HG02571 (cell line): ENCODE measurements at regions not wholly inside any gene's neighbourhood (a gene's known extent, or its start where the extent isn't known, plus 50 kb on each side); places are given as distances from the start of the nearest gene placed in this dataset.
"Not testable (repeated sequence)": the region's sequence is repeated elsewhere in the genome, so short reads cannot be mapped to it uniquely, and the experiment has no call there.

Experiments used
- ATAC-seq: cut with Tn5 transposase; IDR thresholded peaks from one replicate; pipeline ENCODE4 v1.9.1; 2021; ENCODE audit warnings: mild to moderate bottlenecking, moderate library complexity; ENCODE audit not compliant: unreplicated experiment

GRCh38 chr3:72270072-72270681 lies 485.2 kb upstream of the PROK2 start:
- ATAC-seq: peak; percentile 52

GRCh38 chr3:72269475-72269874 lies 484.5 kb upstream of the PROK2 start:
- no peak for ATAC-seq

DNA sequence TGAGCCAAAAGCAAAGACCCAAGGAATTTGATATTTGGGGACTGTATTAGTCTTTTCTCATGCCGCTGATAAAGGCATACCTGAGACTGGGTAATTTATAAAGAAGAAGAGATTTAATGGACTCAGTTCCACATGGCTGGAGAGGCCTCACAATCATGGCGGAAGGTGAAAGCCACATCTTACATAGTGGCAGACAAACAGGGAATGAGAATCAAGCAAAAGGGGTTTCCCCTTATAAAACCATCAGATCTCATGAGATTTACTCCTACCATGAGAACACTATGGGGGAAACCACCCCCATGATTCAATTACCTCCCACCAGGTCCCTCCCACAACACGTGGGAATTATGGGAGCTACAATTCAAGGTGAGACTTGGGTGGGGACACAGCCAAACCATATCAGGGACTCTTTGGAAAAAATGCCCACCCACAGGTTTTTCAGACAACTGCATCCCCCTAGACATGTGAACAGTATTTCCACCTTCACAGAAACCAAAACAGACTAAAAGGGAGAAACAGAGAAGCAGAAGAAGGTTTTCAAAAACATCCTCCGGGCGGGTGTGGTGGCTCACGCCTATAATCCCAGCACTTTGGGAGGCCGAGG lies 482.1 kb upstream of the PROK2 start:
- ATAC-seq: not testable (repeated sequence)

DNA sequence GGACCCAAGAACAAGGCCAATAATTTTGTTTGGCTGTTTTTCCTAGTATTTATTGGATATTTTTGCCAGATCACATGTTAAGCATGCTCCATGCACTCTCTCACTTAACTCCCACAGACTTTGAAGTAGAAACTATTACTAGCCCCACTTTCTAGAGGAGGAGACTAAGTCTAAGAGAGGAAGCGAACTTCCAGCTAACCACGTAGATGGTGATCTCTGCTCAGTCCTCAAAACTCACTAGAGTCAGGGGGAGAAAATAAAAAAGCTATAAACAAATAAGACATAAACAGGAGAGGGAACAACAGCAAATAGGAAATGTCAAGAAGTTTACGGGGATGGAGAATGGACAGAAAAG lies 481.0 kb upstream of the PROK2 start:
- ATAC-seq: no peak

- ATAC-seq: no peak
Observed at GRCh38 chr3:72265256-72266015, 480.5 kb upstream of the PROK2 start.

GRCh38 chr3:72263223-72263990 lies 478.5 kb upstream of the PROK2 start:
- ATAC-seq: no peak

GRCh38 chr3:72262736-72263135 lies 477.8 kb upstream of the PROK2 start:
- ATAC-seq: no peak

GRCh38 chr3:72261566-72262564 lies 476.9 kb upstream of the PROK2 start:
- no peak for ATAC-seq

DNA sequence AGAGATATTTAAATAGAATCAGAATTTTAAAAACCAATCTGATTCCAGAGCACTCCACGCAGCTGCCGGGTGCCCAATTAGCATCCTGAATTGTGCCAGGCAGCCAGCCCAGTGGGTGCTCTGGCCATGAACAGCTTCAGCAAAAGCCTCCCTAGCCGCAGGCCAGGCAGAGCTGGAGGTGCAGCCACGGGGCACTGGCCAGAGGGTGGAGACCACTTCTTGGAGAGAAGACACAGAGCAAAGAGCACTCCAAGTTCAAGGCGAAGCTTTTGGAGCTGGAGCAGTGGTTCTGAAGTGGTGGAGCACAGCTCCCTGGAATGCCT lies 475.6 kb upstream of the PROK2 start:
- ATAC-seq: no peak

- no peak for ATAC-seq
Observed at GRCh38 chr3:72259755-72260587, 475.0 kb upstream of the PROK2 start.

DNA sequence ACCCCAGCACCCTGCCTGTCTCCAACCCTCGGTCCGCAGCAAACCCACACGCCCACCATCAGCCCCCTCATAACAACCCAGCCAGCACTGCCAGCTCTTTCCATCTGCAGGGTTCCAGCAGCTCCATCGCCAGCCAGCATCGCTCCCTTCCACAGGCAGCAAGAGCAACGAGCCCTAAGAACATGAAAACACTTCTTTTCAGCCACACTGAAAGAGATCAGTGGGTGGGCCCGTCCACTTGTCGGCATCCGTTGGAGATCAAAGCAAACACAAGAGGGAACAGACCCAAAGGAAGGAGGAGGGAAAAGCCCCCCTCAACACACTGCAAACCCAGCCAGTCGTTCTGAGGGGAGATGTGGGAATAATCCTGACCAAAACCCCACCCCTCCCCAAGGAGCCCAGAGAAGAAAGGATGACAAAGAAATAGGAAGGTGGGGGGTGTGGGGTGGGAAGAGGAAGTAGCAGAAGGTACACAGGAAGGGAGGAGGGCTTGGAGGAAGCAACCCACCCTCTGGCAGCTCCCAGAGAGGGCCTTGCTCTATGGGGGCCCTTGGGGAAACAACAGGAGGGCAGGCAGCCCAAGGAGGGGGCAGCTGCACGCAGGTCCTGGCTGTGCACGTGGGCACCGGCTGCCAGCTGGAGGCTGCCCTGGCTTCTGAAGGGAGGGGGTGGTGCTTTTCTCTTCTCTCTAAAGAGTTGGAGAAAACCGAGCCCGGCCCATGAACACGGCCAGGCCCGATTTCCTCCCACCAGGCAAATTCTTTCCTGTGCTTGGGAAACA lies 473.6 kb upstream of the PROK2 start:
- ATAC-seq: no peak

- no peak for ATAC-seq
Observed at GRCh38 chr3:72257738-72258137, 472.8 kb upstream of the PROK2 start.

- ATAC-seq: no peak
Observed at GRCh38 chr3:72257203-72257602, 472.3 kb upstream of the PROK2 start.

DNA sequence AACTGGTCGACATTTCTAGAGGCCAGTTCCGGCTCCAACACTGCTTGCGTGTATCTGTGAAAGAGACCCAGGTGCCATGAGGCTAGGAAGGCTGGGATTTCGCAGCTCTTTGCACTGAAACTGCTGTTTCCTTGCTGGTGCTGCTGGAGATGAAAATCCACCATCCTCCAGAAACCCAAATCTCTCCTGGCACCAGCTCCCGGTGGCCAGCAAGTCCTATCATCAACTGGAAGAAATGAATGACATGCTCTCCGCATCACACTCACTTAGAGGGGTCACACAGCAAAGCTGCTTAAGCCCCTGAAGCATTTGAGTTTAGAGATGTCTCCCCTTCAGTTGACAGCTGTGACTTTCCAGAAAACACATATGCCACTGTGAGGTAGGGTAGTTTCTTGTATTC lies 471.8 kb upstream of the PROK2 start:
- no peak for ATAC-seq

GRCh38 chr3:72255791-72256559 lies 471.0 kb upstream of the PROK2 start:
- ATAC-seq: no peak

DNA sequence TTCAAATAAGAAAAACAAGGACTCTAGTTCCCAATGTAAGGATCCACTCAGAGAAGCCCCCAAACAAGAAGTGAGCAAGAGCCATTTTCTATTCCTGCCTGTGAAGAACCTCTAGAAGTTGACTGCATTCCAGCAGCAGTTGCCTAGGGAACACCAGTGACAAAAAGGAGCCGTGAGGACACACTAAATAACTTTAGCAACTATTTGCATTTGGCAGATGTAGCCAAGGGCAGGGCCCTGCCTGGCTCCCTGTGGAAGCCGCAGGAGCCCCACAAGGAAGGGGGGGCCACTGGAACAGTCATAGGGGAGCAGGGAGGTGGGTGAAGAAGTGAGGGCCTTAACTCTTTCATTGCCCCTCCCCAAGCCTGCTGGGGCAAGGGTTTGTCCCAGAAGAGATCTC lies 470.2 kb upstream of the PROK2 start:
- ATAC-seq: no peak

- ATAC-seq: no peak
Observed at GRCh38 chr3:72254483-72254882, 469.5 kb upstream of the PROK2 start.

DNA sequence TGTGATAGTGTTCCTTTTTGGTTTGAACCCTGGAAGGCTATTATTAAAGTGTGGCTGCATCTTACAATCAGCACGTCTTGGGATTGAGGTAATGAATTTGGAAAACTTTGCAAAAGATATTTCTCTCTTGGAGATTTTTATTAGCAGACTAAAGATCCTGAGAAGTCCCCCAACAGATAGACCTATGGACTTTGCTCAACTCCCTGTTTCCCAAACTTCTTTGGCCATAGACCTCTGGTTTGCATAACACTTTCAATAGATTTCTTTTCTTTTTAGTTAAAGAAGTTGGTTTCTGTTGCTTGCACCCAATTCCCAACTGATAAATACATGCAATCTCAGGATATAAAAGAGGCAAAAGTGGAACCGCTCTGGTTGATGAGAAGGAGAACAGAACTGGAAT lies 465.8 kb upstream of the PROK2 start:
- ATAC-seq: no peak
